Aorta (tissue), 5 donors: ENCODE measurements at regions not wholly inside any gene's neighbourhood (a gene's known extent, or its start where the extent isn't known, plus 50 kb on each side); places are given as distances from the start of the nearest gene placed in this dataset.

Source experiments
- ATAC-seq: fragments of 200-7000 bp; cut with Tn5 transposase; one replicate; pipeline ENCODE4 v1.9.1; 2022; ENCODE audit warnings: moderate library complexity; ENCODE audit not compliant: low FRiP score
- DNase-seq, 2 donors: peaks; one replicate each; pipeline ENCODE4 v3.0.0-alpha.2; 2020
- H3K27ac ChIP-seq, 2 donors: one replicate each; pipeline ENCODE4 v1.5.1; 2013; ENCODE audit warnings: low read length in 2 of 2, mild to moderate bottlenecking in 2 of 2, moderate library complexity in 2 of 2, control low read depth in 1 of 2, inconsistent platforms in 1 of 2, low read depth in 1 of 2
- H3K27me3 ChIP-seq, 2 donors: one replicate each; pipeline ENCODE4 v1.6.1; 2013; ENCODE audit warnings: control low read depth in 1 of 2, low read length in 1 of 2, mild to moderate bottlenecking in 1 of 2, moderate library complexity in 1 of 2; ENCODE audit not compliant: insufficient read depth in 2 of 2, control insufficient read depth in 1 of 2
- H3K36me3 ChIP-seq, 2 donors: one replicate each; pipeline ENCODE4 v1.6.1; 2013; ENCODE audit warnings: control low read depth in 1 of 2, low read length in 1 of 2, mild to moderate bottlenecking in 1 of 2; ENCODE audit not compliant: insufficient read depth in 2 of 2, control insufficient read depth in 1 of 2
- H3K4me1 ChIP-seq, 2 donors: one replicate each; pipeline ENCODE4 v1.6.1; 2013; ENCODE audit warnings: low read length in 2 of 2, control low read depth in 1 of 2, mild to moderate bottlenecking in 1 of 2, moderate library complexity in 1 of 2; ENCODE audit not compliant: insufficient read depth in 2 of 2, control insufficient read depth in 1 of 2
- H3K4me3 ChIP-seq, 2 donors: one replicate each; pipeline ENCODE4 v1.5.1; 2013; ENCODE audit warnings: low read length in 2 of 2, control low read depth in 1 of 2, mild to moderate bottlenecking in 1 of 2
- H3K9me3 ChIP-seq: one replicate; pipeline ENCODE4 v1.6.1; 2013; ENCODE audit warnings: mild to moderate bottlenecking, low read length; ENCODE audit not compliant: control insufficient read depth
- WGBS, 2 donors: extraction: QIAGEN DNeasy Blood & Tissue Kit; methylation state at CpG; one replicate each; pipeline ENCODE4 v1.1.7; 2013; 5-methylcytosine and 5-hydroxymethylcytosine counted together
- intact Hi-C, 2 donors: fragments of 100-400 bp; cut with DNase I; formaldehyde crosslinking; loops; one replicate each; pipeline versions ENCODE4 v1.14.2 to v1.15.0; 2022
- donor health status: healthy with polysubstance abuse.
- donor health status: Bipolar disorder and iron deficiency.
- donor health status: DM: no; HTN: no; CAD: no.
- donor health status: DM: no; HTN: no; CAD: no.
- donor health status: DM: yes; HTN: yes; CAD: no.

DNA sequence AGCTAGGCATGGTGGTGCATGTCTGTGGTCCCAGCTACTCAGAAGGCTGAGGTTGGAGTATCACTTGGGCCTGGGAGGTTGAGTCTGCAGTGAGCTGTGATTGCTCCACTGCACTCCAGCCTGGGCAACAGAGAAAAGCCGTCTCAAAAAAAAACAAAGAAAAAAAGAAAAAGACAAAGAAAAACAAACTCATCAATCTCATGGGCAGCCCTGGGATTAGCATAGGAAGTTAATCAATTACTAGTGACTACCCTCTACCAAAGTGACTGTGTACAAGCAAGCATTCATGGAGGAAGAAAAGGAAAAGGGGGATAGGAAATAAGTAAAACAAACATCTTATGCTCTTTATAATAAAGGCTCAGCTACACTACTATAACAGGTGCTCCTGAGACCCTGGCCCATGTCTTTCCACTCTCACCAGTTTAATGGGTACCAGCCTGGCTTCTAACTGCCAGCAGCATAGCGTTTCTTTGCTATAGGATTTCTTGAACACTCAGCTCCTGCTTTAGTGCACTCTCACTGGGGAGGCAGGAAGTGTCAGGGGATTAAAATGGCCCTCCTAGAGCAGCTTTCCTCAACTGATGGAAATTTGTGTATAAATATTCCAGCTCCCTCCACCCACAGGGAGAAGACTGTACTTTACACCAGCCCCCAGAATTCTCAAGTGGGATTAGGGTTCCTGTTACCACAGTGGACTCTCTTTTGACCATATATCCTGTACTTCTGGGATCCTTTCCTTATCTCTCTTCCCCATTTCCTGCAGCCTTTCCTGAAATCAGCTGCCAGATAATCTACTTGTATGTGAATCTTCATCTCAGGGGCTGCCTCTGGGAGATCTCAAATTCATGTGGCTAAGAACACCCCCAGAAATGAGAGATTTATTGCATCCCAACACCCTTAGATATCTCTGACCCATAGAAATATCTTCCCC, 91.3 kb upstream of the GLS start:
- no peaks in the 10 kb centered on the region for H3K9me3 ChIP-seq
- H3K4me1 ChIP-seq: peaks cover 0 to 5% of the 10 kb centered on the region in 2 donors
- no peaks in the 10 kb centered on the region for H3K27me3 ChIP-seq
- intact Hi-C loops: loop anchor here (5.0 to 10.0 kb wide), 3 partner anchors 43 to 105 kb away; partner anchors contain the start of gene GLS (in 1 of the 2)
- 79 to 80% methylated on average over 2 of the region's 2 CpGs for WGBS, 2 donors
- DNase-seq: no peak
- no peak for ATAC-seq
- H3K4me3 ChIP-seq: no peak overlapping the region
- H3K27ac ChIP-seq: no peak overlapping the region
- H3K36me3 ChIP-seq: no peaks in the 10 kb centered on the region

DNA sequence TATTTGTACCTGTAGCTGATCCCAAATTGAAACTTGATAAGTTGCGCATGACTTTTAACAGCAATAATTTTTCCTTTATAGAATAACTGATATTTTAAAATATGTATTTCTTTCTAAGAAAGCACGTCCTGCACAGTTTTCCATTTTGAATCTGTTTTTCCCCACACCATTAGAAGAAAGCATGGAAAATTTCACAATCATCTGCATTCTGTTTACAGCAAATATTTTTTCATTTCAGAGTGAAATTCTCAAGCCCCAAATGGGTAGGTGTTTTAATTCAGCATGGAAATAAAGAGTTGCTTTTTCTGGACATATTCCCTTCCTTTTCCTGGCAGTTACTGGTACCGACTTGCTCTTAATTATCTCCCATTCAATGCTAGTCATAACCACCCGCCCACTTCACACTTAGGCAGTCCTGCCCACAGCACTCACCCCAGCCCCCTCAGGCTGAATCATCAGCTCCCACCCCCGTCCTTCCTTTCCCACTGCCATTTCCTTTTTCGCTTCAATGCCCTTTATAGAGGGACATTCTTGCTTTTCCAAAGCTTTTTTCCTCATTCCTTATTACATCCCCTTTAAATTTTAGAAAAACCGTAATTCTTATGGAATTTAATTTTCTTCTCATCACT, 89.2 kb upstream of the GLS start:
- DNase-seq (peak in 1 of 2 donors; percentile 76), ATAC-seq (peak; percentile 81)
- Histone ChIP-seq H3K4me3 (no peak overlapping the region), H3K27ac (no peak overlapping the region), H3K4me1 (peaks cover 0 to 1% of the 10 kb centered on the region in 2 donors), H3K27me3 (no peaks in the 10 kb centered on the region), H3K36me3 (no peaks in the 10 kb centered on the region), H3K9me3 (no peaks in the 10 kb centered on the region)
- 47 to 51% methylated on average over 7 of the region's 7 CpGs for WGBS, 2 donors
- intact Hi-C loops: loop anchor here (5.0 to 10.0 kb wide), 2 partner anchors 41 to 93 kb away; partner anchors contain the start of gene GLS (in 1 of the 2)

DNA sequence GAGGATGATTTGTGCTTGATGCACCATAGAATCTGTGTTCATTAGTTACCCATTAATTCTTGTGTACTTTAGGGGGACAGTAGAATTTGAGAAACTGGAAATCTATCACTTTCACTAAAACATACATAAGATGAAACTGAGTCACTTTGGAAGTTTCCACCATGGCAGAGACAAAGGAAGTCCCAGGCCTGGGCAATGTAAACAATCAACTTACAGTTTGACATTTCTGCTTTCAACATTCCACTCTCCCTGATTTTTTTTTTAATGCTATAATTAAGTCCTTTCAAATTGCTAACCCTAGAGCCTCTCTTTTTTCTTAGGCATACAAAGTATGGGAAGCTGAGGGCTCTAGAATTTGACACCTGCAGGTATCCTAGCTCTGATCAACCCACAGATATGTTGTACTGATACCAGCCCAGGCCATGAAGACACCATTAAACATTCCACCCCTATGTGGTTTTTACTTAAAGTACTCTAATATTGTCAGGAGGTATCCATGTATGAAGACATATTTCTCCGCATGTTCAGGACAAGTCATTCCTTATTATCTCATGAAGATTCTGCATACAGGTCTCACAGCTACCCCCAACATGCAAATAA, 88.5 kb upstream of the GLS start:
- Histone ChIP-seq H3K36me3 (no peaks in the 10 kb centered on the region), H3K4me1 (no peaks in the 10 kb centered on the region), H3K9me3 (no peaks in the 10 kb centered on the region), H3K27me3 (no peaks in the 10 kb centered on the region), H3K27ac (no peak overlapping the region), H3K4me3 (no peak overlapping the region)
- intact Hi-C loops: loop anchor here (5.0 to 10.0 kb wide), 2 partner anchors 40 to 93 kb away; partner anchors contain the start of gene GLS (in 1 of the 2)
- WGBS, 2 donors: 45 to 96% methylated on average over 1 of the region's 1 CpG
- DNase-seq (no peak), ATAC-seq (no peak)

DNA sequence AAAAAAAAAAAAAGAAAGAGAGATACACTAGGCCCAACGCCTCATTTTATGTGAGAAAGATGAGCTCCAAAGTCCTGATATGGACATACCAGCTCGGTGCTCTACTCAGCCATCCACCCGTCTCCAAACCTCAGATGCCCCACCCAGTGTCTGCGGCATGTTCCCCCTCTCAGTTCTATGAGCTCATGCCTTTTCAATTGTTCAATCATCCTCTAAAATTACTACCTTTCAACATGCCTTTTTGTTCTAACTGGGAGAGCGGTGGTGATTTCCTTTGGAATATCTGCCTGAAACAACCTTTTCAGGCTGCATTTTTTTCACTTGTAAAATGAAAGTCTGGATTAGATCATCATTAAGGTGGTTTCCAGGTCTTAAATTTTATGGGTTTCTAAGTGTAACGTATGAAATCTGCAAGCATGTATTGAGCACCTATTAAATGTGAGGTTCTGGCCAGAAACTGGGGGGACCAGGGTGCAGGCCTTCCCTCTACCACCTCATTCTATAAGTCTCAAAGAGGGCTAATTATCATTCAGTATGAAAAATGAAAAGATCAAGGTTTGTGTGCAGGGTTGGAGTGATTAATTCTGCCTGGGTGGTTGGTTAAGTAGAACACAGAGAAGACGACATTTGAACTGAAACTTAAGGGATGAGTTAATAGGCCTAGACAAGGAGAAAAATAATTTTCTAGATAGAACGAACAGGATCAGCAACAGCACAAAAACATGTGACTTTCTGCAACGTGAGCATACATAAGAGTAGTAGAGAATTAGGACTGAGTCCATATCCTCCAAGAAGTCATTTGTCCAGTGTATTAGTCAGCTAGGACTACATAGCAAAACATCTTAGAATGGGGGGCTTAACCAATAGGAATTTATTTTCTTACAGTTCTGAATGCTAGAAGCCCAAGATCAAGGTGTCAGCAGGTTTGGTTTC, 87.4 kb upstream of the GLS start:
- H3K4me1 ChIP-seq: no peaks in the 10 kb centered on the region
- H3K36me3 ChIP-seq: no peaks in the 10 kb centered on the region
- DNase-seq (no peak), ATAC-seq (no peak)
- no peaks in the 10 kb centered on the region for H3K27me3 ChIP-seq
- no peak overlapping the region for H3K27ac ChIP-seq
- no peaks in the 10 kb centered on the region for H3K9me3 ChIP-seq
- WGBS, 2 donors: 91 to 97% methylated on average over 9 of the region's 9 CpGs
- intact Hi-C loops: loop anchor here (5.0 to 10.0 kb wide), 2 partner anchors 39 to 92 kb away; partner anchors contain the start of gene GLS (in 1 of the 2)
- H3K4me3 ChIP-seq: no peak overlapping the region

DNA sequence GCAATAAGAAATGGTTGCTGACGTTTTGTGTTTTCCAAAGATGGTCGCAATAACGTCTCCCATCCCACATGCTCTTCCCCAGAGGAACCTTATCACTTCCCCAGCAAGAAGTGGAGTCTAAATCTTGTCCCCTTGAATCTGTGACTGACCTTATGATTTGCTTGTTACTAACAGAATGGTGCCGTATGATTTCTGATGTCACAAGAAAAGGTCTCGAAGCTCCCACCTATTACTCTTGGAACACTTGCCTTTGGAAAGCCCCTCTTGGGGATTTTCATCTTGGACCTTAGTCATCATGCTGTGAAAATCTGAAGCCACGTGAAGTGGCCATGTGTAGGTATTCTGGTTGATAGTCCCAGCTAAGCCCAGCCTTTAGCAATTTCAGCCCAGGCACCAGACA, 86.2 kb upstream of the GLS start:
- Histone ChIP-seq H3K27me3 (no peaks in the 10 kb centered on the region), H3K9me3 (no peaks in the 10 kb centered on the region), H3K36me3 (no peaks in the 10 kb centered on the region), H3K4me3 (no peak overlapping the region), H3K4me1 (no peaks in the 10 kb centered on the region), H3K27ac (no peak overlapping the region)
- DNase-seq: no peak
- WGBS, 2 donors: 84% methylated on average over 6 of the region's 6 CpGs
- intact Hi-C loops: loop anchor here (5.0 to 10.0 kb wide), 2 partner anchors 38 to 90 kb away; partner anchors contain the start of gene GLS (in 1 of the 2)
- ATAC-seq: no peak

DNA sequence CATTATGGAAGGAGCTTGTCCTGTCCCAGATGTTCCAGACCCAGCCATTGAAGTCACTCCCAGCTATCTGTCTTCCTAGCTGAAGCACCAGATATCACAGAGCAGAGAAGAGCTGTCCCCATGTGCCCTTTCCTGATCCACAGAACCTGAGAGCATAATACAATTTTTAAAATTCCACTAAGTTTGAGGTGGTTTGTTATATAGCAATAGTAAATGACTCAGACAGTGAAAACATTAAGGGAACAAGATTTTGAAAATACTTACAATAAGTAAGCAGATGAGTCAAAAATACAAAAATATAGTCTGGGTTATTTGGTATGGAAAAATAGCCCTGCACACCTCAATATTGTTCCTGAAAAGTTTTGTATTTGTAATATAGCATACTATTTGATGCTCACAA, 85.8 kb upstream of the GLS start:
- no peak for ATAC-seq

DNA sequence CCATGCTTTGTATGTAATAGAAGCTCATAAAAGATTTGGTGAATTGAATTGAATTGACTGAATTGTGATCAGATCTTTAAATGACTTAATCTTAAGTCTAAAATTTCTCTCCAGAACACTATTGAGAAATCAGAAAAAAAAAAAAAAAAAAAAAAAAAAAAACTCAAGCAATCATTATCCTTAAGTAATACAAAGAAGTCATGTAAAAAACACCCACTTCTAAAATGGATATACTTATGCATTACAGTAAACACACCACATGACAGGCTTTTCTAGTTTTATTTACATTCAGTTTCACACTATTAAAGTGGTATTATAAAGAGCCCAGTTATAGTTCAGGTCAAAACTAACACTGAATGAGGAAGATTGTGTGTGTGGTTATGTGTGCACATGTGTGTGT, 84.9 kb upstream of the GLS start:
- no peaks in the 10 kb centered on the region for H3K4me1 ChIP-seq
- H3K36me3 ChIP-seq: no peaks in the 10 kb centered on the region
- H3K9me3 ChIP-seq: no peaks in the 10 kb centered on the region
- H3K27ac ChIP-seq: no peak overlapping the region
- DNase-seq: no peak
- intact Hi-C loops: loop anchor here in 1 of 2 donors (10.0 kb wide), 1 partner anchor 89 kb away; the partner anchor contains the start of gene GLS
- no peak overlapping the region for H3K4me3 ChIP-seq
- H3K27me3 ChIP-seq: no peaks in the 10 kb centered on the region
- ATAC-seq: no peak

More for the DNA sequence above, 85.8 kb upstream of the GLS start:
- Histone ChIP-seq H3K36me3 (no peaks in the 10 kb centered on the region), H3K27me3 (no peaks in the 10 kb centered on the region), H3K4me3 (no peak overlapping the region), H3K9me3 (no peaks in the 10 kb centered on the region), H3K27ac (no peak overlapping the region), H3K4me1 (no peaks in the 10 kb centered on the region)
- no peak for DNase-seq
- intact Hi-C loops: loop anchor here (5.0 to 10.0 kb wide), 2 partner anchors 38 to 90 kb away; partner anchors contain the start of gene GLS (in 1 of the 2)

DNA sequence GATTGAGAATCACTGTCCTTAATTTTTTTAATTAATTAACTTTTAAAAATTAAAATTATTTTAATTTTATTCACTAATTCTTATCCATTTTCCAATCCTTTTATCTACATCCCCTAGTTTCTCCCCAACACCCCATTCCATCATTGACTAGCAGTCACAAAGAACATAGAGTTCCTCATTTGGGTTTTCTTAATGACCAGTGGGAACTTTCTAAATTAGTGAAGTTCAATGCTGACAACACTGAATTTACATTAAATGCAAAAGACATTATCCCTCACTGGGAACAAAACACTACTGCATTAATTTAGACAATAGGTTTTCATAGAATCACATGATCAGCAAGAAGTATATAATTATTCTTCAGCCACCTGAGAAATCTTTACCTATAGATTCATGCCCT, 80.6 kb upstream of the GLS start:
- intact Hi-C loops: loop anchor here in 1 of 2 donors (10.0 kb wide), 1 partner anchor 85 kb away; the partner anchor contains the start of gene GLS
- Histone ChIP-seq H3K9me3 (no peaks in the 10 kb centered on the region), H3K4me1 (no peaks in the 10 kb centered on the region), H3K27me3 (no peaks in the 10 kb centered on the region), H3K36me3 (no peaks in the 10 kb centered on the region), H3K27ac (no peak overlapping the region), H3K4me3 (no peak overlapping the region)
- no peak for ATAC-seq
- no peak for DNase-seq
